DOHH2 (cell line): ENCODE measurements at regions not wholly inside any gene's neighbourhood (a gene's known extent, or its start where the extent isn't known, plus 50 kb on each side); places are given as distances from the start of the nearest gene placed in this dataset.

Experiments used
- H3F3A ChIP-seq: fragments of 200-600 bp; sonication (generic), shearing (Covaris generic); 2 replicates; pipeline ENCODE4 v1.6.0; 2016; ENCODE audit warnings: antibody characterized with exemption, mild to moderate bottlenecking; ENCODE audit not compliant: control insufficient read depth, insufficient read depth
- H3K27ac ChIP-seq: fragments of 200-600 bp; sonication (generic); 2 replicates; pipeline ENCODE4 v1.5.1; 2014; ENCODE audit warnings: low read depth, mild to moderate bottlenecking, low read length, moderate library complexity
- H3K27me3 ChIP-seq: fragments of 200-600 bp; sonication (generic); 2 replicates; pipeline ENCODE4 v1.6.1; 2014; ENCODE audit warnings: mild to moderate bottlenecking, low read length, mixed read lengths; ENCODE audit not compliant: control insufficient read depth
- H3K36me3 ChIP-seq: fragments of 200-600 bp; sonication (generic); 2 replicates; pipeline ENCODE4 v1.6.1; 2014; ENCODE audit warnings: mild to moderate bottlenecking, low read length, moderate library complexity, mixed read lengths; ENCODE audit not compliant: control insufficient read depth
- H3K4me1 ChIP-seq: fragments of 200-600 bp; sonication (generic); 2 replicates; pipeline ENCODE4 v1.6.1; 2014; ENCODE audit warnings: mild to moderate bottlenecking, low read length, mixed read lengths; ENCODE audit not compliant: control insufficient read depth
- H3K4me2 ChIP-seq: fragments of 200-600 bp; sonication (generic); 2 replicates; pipeline ENCODE4 v1.6.0; 2014; ENCODE audit warnings: mild to moderate bottlenecking, low read length, moderate library complexity
- H3K4me3 ChIP-seq: fragments of 200-600 bp; sonication (generic); 2 replicates; pipeline ENCODE4 v1.5.1; 2014; ENCODE audit warnings: mild to moderate bottlenecking, low read length, mixed read lengths
- H3K79me2 ChIP-seq: fragments of 200-600 bp; sonication (generic); 2 replicates; pipeline ENCODE4 v1.6.1; 2014; ENCODE audit warnings: mild to moderate bottlenecking, low read length, mixed read lengths; ENCODE audit not compliant: control insufficient read depth
- H3K9me2 ChIP-seq: fragments of 200-600 bp; sonication (generic); replicated peaks from 2 replicates; pipeline ENCODE4 v1.6.1; 2014; ENCODE audit warnings: mild to moderate bottlenecking, low read length, mixed read lengths; ENCODE audit not compliant: control insufficient read depth
- H3K9me3 ChIP-seq: fragments of 200-600 bp; sonication (generic); 2 replicates; pipeline ENCODE4 v1.6.1; 2014; ENCODE audit warnings: antibody characterized with exemption, low read length, mixed read lengths; ENCODE audit not compliant: control insufficient read depth, insufficient read depth
- H4K20me1 ChIP-seq: fragments of 200-600 bp; sonication (generic); 2 replicates; pipeline ENCODE4 v1.6.0; 2014; ENCODE audit warnings: low read depth, mild to moderate bottlenecking, antibody characterized with exemption, low read length, moderate library complexity; ENCODE audit not compliant: control insufficient read depth, insufficient read depth
- EZH2phosphoT487 ChIP-seq: fragments of 200-600 bp; sonication (generic); IDR thresholded peaks from 2 replicates; pipeline ENCODE4 v1.6.1; 2017; ENCODE audit warnings: borderline replicate concordance, mild to moderate bottlenecking, antibody characterized with exemption, low read length, moderate library complexity, mixed read lengths
- TF ChIP-seq, protein P1 (sequence below): fragments of 200-600 bp; sonication (generic); IDR thresholded peaks from one replicate; pipeline ENCODE4 v1.5.1; 2014; ENCODE audit warnings: antibody characterized with exemption, mild to moderate bottlenecking, low read depth, low read length; ENCODE audit not compliant: poor library complexity, severe bottlenecking

DNA sequence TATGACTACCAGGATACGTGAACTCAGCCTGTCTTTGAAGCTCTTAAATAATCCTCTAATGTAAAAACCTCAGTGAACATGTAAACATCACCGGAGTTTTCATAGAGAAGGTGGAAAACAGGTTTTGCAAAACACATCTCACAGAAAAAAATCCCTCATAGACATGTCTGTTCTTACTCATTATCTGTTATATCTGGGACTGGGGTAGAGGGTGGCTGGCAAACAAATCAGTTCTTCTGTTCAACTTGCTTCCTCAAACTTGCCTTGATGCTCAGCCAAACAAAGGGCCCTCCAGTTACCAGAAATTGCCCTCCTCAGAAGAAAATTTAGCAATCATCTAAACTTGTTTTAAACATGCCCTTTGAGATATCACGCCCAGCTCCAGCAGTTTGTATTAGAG lies 66.1 kb upstream of the CXADR start:
- Histone ChIP-seq H3K27me3 (no peaks in the 10 kb centered on the region), H3K36me3 (no peaks in the 10 kb centered on the region), H3K4me1 (no peaks in the 10 kb centered on the region), H3K4me3 (no peak overlapping the region), H3K4me2 (no peak overlapping the region), H3K9me3 (no peaks in the 10 kb centered on the region), H4K20me1 (no peaks in the 10 kb centered on the region), H3K9me2 (no peaks in the 10 kb centered on the region), H3F3A (no peaks in the 10 kb centered on the region), H3K27ac (no peak overlapping the region), H3K79me2 (no peaks in the 10 kb centered on the region)
- TF ChIP-seq, protein P1, sequence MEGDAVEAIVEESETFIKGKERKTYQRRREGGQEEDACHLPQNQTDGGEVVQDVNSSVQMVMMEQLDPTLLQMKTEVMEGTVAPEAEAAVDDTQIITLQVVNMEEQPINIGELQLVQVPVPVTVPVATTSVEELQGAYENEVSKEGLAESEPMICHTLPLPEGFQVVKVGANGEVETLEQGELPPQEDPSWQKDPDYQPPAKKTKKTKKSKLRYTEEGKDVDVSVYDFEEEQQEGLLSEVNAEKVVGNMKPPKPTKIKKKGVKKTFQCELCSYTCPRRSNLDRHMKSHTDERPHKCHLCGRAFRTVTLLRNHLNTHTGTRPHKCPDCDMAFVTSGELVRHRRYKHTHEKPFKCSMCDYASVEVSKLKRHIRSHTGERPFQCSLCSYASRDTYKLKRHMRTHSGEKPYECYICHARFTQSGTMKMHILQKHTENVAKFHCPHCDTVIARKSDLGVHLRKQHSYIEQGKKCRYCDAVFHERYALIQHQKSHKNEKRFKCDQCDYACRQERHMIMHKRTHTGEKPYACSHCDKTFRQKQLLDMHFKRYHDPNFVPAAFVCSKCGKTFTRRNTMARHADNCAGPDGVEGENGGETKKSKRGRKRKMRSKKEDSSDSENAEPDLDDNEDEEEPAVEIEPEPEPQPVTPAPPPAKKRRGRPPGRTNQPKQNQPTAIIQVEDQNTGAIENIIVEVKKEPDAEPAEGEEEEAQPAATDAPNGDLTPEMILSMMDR, result no peak
- no peak for TF ChIP-seq EZH2phosphoT487

DNA sequence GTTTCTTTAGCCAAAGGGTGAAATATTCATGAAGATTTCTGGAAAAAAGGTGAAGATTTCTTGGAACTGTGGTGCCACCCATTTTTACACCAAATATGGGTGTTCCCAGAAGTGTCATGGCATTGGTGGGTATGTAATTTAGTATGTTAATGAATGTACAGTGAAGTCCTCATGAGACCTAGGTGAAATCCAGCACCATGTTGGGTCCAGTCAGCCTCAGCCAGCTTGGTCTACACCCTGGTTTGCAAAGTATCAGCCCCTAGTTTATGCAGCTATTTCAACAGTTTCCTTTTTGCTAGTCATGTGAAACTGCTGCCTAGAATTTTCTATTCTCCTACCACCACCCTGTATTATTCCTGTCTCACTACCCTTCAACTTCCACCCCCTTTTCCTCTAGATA lies 63.1 kb upstream of the CXADR start:
- Histone ChIP-seq H3K4me2 (no peak overlapping the region), H3K27me3 (no peaks in the 10 kb centered on the region), H3K4me3 (no peak overlapping the region), H3K4me1 (no peaks in the 10 kb centered on the region), H3K36me3 (no peaks in the 10 kb centered on the region), H3K79me2 (no peaks in the 10 kb centered on the region), H3K27ac (no peak overlapping the region), H4K20me1 (no peaks in the 10 kb centered on the region), H3K9me2 (no peaks in the 10 kb centered on the region), H3K9me3 (no peaks in the 10 kb centered on the region), H3F3A (no peaks in the 10 kb centered on the region)
- TF ChIP-seq, protein P1, result no peak
- no peak for TF ChIP-seq EZH2phosphoT487

DNA sequence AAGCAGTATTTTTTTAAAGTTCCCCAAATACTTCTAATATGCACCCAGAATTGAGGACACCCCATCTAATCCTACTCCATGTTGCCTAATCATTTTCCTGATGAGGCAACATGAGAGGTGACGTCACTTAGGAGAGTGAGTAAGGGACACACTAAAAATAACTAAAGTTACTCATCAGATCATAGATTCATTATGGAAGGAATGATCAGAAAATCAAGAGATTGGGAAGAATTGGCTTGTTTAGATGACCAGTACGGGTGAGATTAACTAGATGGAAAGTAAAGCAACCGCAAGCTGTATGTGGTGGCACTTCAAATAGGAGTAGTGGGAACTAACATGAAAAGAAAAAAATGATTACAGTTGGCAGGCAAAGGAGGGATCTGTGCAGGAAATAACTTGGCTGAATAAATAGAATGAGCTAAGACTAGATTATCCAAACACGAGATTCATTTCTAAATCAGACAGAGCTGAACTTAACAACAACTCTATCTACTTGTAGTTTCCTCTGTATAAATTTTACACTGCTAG lies 61.4 kb upstream of the CXADR start:
- Histone ChIP-seq H3F3A (no peaks in the 10 kb centered on the region), H3K27ac (no peak overlapping the region), H3K79me2 (no peaks in the 10 kb centered on the region), H3K4me3 (no peak overlapping the region), H3K4me1 (no peaks in the 10 kb centered on the region), H3K4me2 (no peak overlapping the region), H3K9me2 (no peaks in the 10 kb centered on the region), H3K36me3 (no peaks in the 10 kb centered on the region), H4K20me1 (no peaks in the 10 kb centered on the region), H3K27me3 (no peaks in the 10 kb centered on the region), H3K9me3 (no peaks in the 10 kb centered on the region)
- TF ChIP-seq EZH2phosphoT487, result no peak
- TF ChIP-seq, protein P1, result no peak
